PC-3 (cell line): ENCODE measurements at regions not wholly inside any gene's neighbourhood (a gene's known extent, or its start where the extent isn't known, plus 50 kb on each side); places are given as distances from the start of the nearest gene placed in this dataset.

ENCODE experiments used
- CTCF ChIP-seq: fragments of 300-600 bp; sonication (generic); conservative IDR thresholded peaks from 2 replicates; pipeline ENCODE4 v1.5.1; 2017; ENCODE audit warnings: antibody characterized with exemption, low read depth, mild to moderate bottlenecking, low read length
- EZH2 ChIP-seq: fragments of 300-600 bp; sonication (generic); IDR thresholded peaks from one replicate; pipeline ENCODE4 v1.6.1; 2017; ENCODE audit warnings: antibody characterized with exemption, mild to moderate bottlenecking, low read length; ENCODE audit not compliant: unreplicated experiment
- EZH2phosphoT487 ChIP-seq: fragments of 300-600 bp; sonication (generic); IDR thresholded peaks from 2 replicates; pipeline ENCODE4 v1.6.1; 2018; ENCODE audit warnings: mild to moderate bottlenecking, antibody characterized with exemption, low read length, borderline replicate concordance

DNA sequence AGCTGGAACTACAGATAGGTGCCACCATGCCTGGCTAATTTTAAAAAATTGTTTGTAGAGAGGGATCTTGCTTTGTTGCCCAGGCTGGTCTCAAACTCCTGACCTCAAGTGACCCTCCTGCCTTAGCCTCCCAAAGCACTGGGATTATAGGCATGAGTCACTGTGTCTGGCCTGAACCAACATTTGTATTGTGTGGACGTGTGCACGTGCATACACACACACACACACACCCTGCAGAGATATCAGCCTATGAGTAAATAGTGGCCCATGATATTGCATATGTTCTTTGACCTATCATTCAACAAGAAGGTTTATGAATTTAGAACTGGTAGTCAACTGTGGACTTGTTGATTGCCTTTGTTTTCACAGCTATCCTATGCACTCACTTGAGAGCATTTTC, 161.6 kb downstream of the BAMBI start:
- TF ChIP-seq CTCF: no peak
- TF ChIP-seq EZH2phosphoT487: no peak
- no peak for TF ChIP-seq EZH2
